Gastroesophageal sphincter (tissue), 4 donors: ENCODE measurements at regions not wholly inside any gene's neighbourhood (a gene's known extent, or its start where the extent isn't known, plus 50 kb on each side); places are given as distances from the start of the nearest gene placed in this dataset.

Source experiments
- ATAC-seq: fragments of 150-250 bp; one replicate; pipeline ENCODE4 v1.9.1; 2016; ENCODE audit warnings: mild to moderate bottlenecking, moderate library complexity
- H3K27ac ChIP-seq, 4 donors: fragments of 200-600 bp; sonication (generic) in 3 of 4; 1 replicate in 3 of 4; 2 replicates in 1 of 4; pipeline ENCODE4 v1.5.1; 2016 to 2019
- H3K27me3 ChIP-seq: fragments of 200-600 bp; sonication (generic); one replicate; pipeline ENCODE4 v1.5.1; 2019
- H3K36me3 ChIP-seq, 2 donors: fragments of 200-600 bp; sonication (generic); one replicate each; pipeline ENCODE4 v1.5.1; 2019; ENCODE audit warnings: control low read depth in 1 of 2
- H3K4me1 ChIP-seq, 3 donors: fragments of 200-600 bp; sonication (generic); 1 replicate in 2 of 3; 2 replicates in 1 of 3; pipeline ENCODE4 v1.5.1; 2016 to 2019; ENCODE audit warnings: control low read depth in 2 of 3
- H3K4me3 ChIP-seq, 2 donors: fragments of 200-600 bp; sonication (generic); one replicate each; pipeline ENCODE4 v1.5.1; 2019; ENCODE audit warnings: mild to moderate bottlenecking in 1 of 2, moderate library complexity in 1 of 2
- H3K9me3 ChIP-seq, 3 donors: fragments of 200-600 bp; sonication (generic); one replicate each; pipeline ENCODE4 v1.5.1; 2017 to 2019; ENCODE audit warnings: control low read depth in 2 of 3
- CTCF ChIP-seq, 4 experiments: fragments of 200-600 bp in 2 of 4; fragments of 450-650 bp in 2 of 4; sonication (generic) in 1 of 4; IDR thresholded peaks; one replicate each; pipeline ENCODE4 v1.5.1; 2017 to 2019; ENCODE audit warnings: antibody characterized with exemption in 4 of 4, mild to moderate bottlenecking in 2 of 4, moderate library complexity in 2 of 4
- EP300 ChIP-seq: sonication (generic); formaldehyde crosslinking; IDR thresholded peaks from one replicate; pipeline ENCODE4 v1.6.1; 2017; ENCODE audit warnings: antibody characterized with exemption, mild to moderate bottlenecking
- POLR2A ChIP-seq, 2 donors: fragments of 450-650 bp; IDR thresholded peaks; one replicate each; pipeline ENCODE4 v1.6.1; 2017; ENCODE audit warnings: antibody characterized with exemption in 2 of 2, mild to moderate bottlenecking in 2 of 2, moderate library complexity in 1 of 2
- POLR2AphosphoS5 ChIP-seq: sonication (generic); formaldehyde crosslinking; IDR thresholded peaks from one replicate; pipeline ENCODE4 v1.6.1; 2017; ENCODE audit warnings: antibody characterized with exemption
- WGBS, 2 donors: methylation state at CpG; one replicate each; pipeline ENCODE4 v1.1.5; 2018; ENCODE audit warnings: low coverage in 1 of 2; 5-methylcytosine and 5-hydroxymethylcytosine counted together

- ATAC-seq = no peak
- Histone ChIP-seq H3K27ac (no peak overlapping the region), H3K27me3 (peaks cover 9% of the 10 kb centered on the region), H3K36me3 (no peaks in the 10 kb centered on the region), H3K4me1 (no peaks in the 10 kb centered on the region), H3K4me3 (no peak overlapping the region), H3K9me3 (peaks cover 0 to 17% (median 0%) of the 10 kb centered on the region in 3 donors)
- 45 to 47% methylated on average over 3 of the region's 3 CpGs for WGBS, 2 donors
- TF ChIP-seq EP300 (no peak), POLR2AphosphoS5 (no peak), POLR2A (IDR thresholded peaks at IDR 0.05) (no peak), CTCF (IDR thresholded peaks at IDR 0.05) (no peak)
Observed at GRCh38 chr1:5053744-5054143, 399.3 kb downstream of the AJAP1 start.

- no peak for ATAC-seq
- peaks cover 45% of the 10 kb centered on the region for H3K27me3 ChIP-seq
- H3K36me3 ChIP-seq = no peaks in the 10 kb centered on the region
- no peak overlapping the region for H3K27ac ChIP-seq
- 43 to 61% methylated on average over 2 of the region's 2 CpGs for WGBS, 2 donors
- no peaks in the 10 kb centered on the region for H3K9me3 ChIP-seq
- TF ChIP-seq POLR2AphosphoS5 (no peak), EP300 (no peak), CTCF (IDR thresholded peaks at IDR 0.05) (no peak), POLR2A (IDR thresholded peaks at IDR 0.05) (no peak)
- H3K4me3 ChIP-seq = no peak overlapping the region
- H3K4me1 ChIP-seq = no peaks in the 10 kb centered on the region
Observed at GRCh38 chr1:5029136-5029535, 374.7 kb downstream of the AJAP1 start.

GRCh38 chr1:5012249-5012648 lies 357.8 kb downstream of the AJAP1 start:
- no peaks in the 10 kb centered on the region for H3K9me3 ChIP-seq
- no peak for ATAC-seq
- no peak overlapping the region for H3K4me3 ChIP-seq
- WGBS, 2 donors = 34 to 43% methylated on average over 3 of the region's 3 CpGs
- no peaks in the 10 kb centered on the region for H3K36me3 ChIP-seq
- no peak for TF ChIP-seq CTCF (IDR thresholded peaks at IDR 0.05)
- TF ChIP-seq POLR2AphosphoS5 = no peak
- no peak for TF ChIP-seq EP300
- TF ChIP-seq POLR2A (IDR thresholded peaks at IDR 0.05) = no peak
- H3K27ac ChIP-seq = no peak overlapping the region
- no peaks in the 10 kb centered on the region for H3K4me1 ChIP-seq
- H3K27me3 ChIP-seq = peaks cover 56% of the 10 kb centered on the region

GRCh38 chr1:5010656-5011055 lies 356.2 kb downstream of the AJAP1 start:
- TF ChIP-seq POLR2A (IDR thresholded peaks at IDR 0.05) (no peak), CTCF (IDR thresholded peaks at IDR 0.05) (no peak), POLR2AphosphoS5 (no peak)
- H3K27ac ChIP-seq = no peak overlapping the region
- no peaks in the 10 kb centered on the region for H3K4me1 ChIP-seq
- WGBS, 2 donors = 54 to 59% methylated on average over 4 to 7 of the region's 8 CpGs
- no peak overlapping the region for H3K4me3 ChIP-seq
- no peak for ATAC-seq
- H3K36me3 ChIP-seq = no peaks in the 10 kb centered on the region
- peaks cover 47% of the 10 kb centered on the region for H3K27me3 ChIP-seq
- H3K9me3 ChIP-seq = no peaks in the 10 kb centered on the region

- WGBS, 2 donors = 50 to 78% methylated on average over 1 to 4 of the region's 4 CpGs
- Histone ChIP-seq H3K9me3 (no peaks in the 10 kb centered on the region), H3K36me3 (no peaks in the 10 kb centered on the region), H3K27ac (no peak overlapping the region), H3K27me3 (peaks cover 43% of the 10 kb centered on the region), H3K4me3 (no peak overlapping the region), H3K4me1 (no peaks in the 10 kb centered on the region)
- no peak for TF ChIP-seq POLR2A (IDR thresholded peaks at IDR 0.05)
- no peak for TF ChIP-seq CTCF (IDR thresholded peaks at IDR 0.05)
- no peak for TF ChIP-seq EP300
- TF ChIP-seq POLR2AphosphoS5 = no peak
- ATAC-seq = no peak
Observed at GRCh38 chr1:5010236-5010635, 355.8 kb downstream of the AJAP1 start.
